Cardiac fibroblast (primary cell): ENCODE measurements at regions not wholly inside any gene's neighbourhood (a gene's known extent, or its start where the extent isn't known, plus 50 kb on each side); places are given as distances from the start of the nearest gene placed in this dataset.

Experiments used
- DNase-seq, 2 donors: peaks; one replicate each; pipeline versions ENCODE4 v3.0.0 to v3.0.0-alpha.2; 2010; ENCODE audit warnings: low read depth in 2 of 2
- H3K4me3 ChIP-seq, 2 donors: replicated peaks in 1 of 2; 1 replicate in 1 of 2; 2 replicates in 1 of 2; pipeline ENCODE4 v1.5.1; 2011; ENCODE audit warnings: low read depth in 2 of 2, low read length in 2 of 2, mild to moderate bottlenecking in 2 of 2, moderate library complexity in 1 of 2
- TF ChIP-seq, protein P1 (sequence below): IDR thresholded peaks from one replicate; pipeline ENCODE4 v1.5.1; 2011; ENCODE audit warnings: low read depth, mild to moderate bottlenecking, low read length, inconsistent platforms

DNA sequence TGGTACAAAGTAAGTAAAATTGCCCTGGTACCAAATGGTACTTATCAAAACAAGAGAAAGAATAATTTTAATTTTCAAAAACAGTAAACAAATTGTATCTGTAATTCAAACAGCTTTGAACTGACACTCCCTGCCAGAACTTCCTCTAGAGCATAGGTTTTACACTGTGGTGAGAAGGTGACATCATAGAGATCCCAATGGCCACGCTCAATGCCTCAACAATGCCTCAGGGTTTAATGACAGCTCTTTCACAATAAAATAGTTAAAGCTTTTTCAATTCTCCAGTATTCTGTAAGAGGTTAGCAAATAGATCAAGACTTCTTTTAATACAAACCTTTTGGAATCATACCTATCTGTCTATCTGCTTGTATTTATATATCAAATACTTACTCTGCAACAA is 437.1 kb downstream of the PRR16 start:
- no peak for DNase-seq
- TF ChIP-seq, protein P1, sequence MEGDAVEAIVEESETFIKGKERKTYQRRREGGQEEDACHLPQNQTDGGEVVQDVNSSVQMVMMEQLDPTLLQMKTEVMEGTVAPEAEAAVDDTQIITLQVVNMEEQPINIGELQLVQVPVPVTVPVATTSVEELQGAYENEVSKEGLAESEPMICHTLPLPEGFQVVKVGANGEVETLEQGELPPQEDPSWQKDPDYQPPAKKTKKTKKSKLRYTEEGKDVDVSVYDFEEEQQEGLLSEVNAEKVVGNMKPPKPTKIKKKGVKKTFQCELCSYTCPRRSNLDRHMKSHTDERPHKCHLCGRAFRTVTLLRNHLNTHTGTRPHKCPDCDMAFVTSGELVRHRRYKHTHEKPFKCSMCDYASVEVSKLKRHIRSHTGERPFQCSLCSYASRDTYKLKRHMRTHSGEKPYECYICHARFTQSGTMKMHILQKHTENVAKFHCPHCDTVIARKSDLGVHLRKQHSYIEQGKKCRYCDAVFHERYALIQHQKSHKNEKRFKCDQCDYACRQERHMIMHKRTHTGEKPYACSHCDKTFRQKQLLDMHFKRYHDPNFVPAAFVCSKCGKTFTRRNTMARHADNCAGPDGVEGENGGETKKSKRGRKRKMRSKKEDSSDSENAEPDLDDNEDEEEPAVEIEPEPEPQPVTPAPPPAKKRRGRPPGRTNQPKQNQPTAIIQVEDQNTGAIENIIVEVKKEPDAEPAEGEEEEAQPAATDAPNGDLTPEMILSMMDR = no peak
- H3K4me3 ChIP-seq = no peak overlapping the region

DNA sequence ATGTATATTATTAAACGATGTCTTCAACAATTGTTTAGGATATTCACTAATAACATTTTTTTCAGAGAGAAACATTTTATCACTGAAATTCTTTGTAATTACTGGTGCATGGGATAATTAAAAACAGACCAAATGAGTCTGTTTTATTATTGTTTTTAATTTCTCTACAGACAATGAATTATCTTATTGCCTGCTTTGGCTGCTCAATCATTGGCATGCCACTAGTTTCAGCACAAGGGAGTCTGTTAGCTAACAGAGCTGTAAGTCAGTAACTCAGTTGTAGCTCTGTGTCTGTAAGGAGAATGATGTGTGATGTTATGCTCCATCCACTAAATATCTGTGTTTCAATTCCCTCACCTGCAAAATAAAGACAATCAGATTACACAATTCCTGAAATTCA is 443.9 kb downstream of the PRR16 start:
- no peak for DNase-seq
- TF ChIP-seq, protein P1 = no peak
- no peak overlapping the region for H3K4me3 ChIP-seq

DNA sequence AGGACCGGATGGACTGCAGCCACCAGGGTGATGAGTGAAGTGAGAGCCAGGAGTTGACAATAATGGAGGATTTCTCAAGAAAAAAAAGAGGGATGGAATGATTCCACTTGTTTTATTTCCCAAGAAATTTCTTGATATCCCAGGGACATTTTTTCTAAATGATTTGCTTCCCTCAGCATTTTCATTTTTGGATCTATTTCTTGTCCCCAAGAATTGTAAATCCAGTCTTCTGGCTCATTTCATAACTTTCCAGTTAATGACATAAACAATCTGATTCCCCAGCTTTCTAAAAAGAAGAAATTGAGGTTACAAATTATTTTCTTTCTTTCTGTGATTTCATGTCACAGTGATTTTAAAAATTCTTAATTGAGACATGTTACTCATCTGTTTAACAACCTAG is 446.5 kb downstream of the PRR16 start:
- no peak overlapping the region for H3K4me3 ChIP-seq
- TF ChIP-seq, protein P1 = no peak

DNA sequence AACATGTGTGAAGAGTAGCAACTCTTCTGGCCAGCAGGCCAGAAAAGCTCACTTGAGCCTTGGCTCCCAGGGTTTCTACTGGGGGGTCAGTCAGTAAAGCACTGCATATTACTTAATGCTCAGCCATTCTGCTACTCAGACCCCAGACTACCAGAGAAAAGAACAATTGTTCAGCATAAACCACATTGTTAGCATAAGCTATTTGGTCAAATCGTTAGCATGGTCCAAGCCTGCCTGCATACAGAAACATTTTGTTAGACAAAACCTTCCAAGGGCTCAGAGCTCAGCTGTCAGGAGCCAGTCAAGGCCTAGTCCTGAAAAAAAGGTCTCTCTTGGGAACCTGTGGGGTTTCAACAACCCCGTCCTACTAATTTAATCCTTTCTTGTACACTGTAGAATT is 449.3 kb downstream of the PRR16 start:
- H3K4me3 ChIP-seq = no peak overlapping the region
- DNase-seq = no peak
- TF ChIP-seq, protein P1 = no peak

More for the DNA sequence above, 446.5 kb downstream of the PRR16 start:
- DNase-seq = no peak

DNA sequence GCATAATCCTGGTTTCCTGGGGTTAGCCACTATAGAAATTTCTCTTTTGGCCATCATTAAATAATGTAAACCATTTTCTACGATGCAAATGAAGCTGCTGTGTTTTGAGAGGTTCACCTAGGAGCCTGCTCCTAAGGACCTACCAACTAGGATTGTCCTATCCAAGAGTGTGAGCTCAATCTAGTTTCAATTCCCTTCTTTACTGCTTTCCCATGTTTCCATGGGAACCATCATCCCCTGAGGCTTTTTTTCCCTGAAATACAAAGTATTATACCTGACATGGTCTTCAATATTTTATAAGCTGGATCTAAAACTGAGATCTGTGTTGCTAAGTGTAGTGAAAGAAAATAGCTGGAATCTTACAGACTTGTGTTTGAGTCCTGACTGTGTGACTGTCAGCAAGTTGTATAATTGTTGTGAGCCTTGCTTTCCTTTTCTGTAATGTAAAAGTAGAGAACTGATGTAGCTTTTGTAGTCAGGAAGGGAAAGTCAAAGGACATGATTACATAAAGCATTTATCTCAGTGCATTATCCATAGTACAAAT is 453.2 kb downstream of the PRR16 start:
- no peak for DNase-seq
- H3K4me3 ChIP-seq = no peak overlapping the region
- TF ChIP-seq, protein P1 = no peak

DNA sequence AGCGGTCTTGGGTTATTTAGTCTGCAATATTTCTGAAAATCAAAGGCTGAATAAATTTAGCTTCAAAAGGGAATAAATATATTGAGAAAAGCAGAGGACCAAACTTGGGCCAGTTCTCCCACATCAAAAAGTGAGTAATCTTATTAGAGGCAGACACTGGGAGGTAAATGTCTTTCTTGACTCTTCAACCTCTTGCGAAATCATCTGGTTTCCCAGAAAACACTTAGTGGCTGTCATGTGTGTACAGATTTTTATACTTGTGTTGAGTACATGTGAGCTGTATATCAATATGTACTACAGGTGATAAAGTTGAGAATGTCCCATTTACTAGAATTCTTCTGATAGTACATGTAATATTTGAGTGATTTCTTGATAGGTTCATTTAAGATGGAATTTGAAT is 454.9 kb downstream of the PRR16 start:
- DNase-seq = no peak
- no peak overlapping the region for H3K4me3 ChIP-seq
- TF ChIP-seq, protein P1 = no peak

DNA sequence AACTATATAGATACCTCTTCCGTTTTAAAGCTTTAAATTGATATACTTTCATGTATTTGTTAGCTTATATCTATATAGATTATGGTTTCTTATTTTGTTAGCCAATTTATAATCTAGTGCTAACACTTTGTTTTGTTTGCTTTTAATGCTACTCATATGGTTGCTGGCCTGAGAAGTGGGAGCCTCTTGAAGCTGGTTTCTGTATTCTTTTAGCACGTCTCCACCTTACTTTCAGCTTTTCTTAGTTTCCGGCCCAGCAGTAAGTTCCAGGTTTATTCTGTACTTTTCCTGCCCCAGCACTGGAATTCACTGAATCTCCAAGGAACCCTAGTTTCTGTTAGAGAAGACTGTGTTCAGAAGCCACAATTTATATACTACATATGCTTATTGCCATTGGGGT is 458.9 kb downstream of the PRR16 start:
- DNase-seq = no peak

More for the DNA sequence above, 458.9 kb downstream of the PRR16 start:
- TF ChIP-seq, protein P1 = no peak
- H3K4me3 ChIP-seq = no peak overlapping the region
